HL-60 (cell line): ENCODE measurements at regions not wholly inside any gene's neighbourhood (a gene's known extent, or its start where the extent isn't known, plus 50 kb on each side); places are given as distances from the start of the nearest gene placed in this dataset.

Experiments used
- DNase-seq, 2 experiments: peaks; one replicate each; pipeline ENCODE4 v3.0.0-alpha.2; 2010 to 2020; ENCODE audit warnings: low read depth in 1 of 2, low spot score in 1 of 2
- H3K27ac ChIP-seq: fragments of 250-450 bp; sonication (Bioruptor Pico); replicated peaks from 2 replicates; pipeline ENCODE4 v1.5.1; 2020; ENCODE audit warnings: mild to moderate bottlenecking, moderate library complexity
- H3K27me3 ChIP-seq: fragments of 250-450 bp; sonication (Bioruptor Pico); 2 replicates; pipeline ENCODE4 v1.5.1; 2021; ENCODE audit warnings: mild to moderate bottlenecking, moderate library complexity; ENCODE audit not compliant: insufficient read depth, poor library complexity, severe bottlenecking
- H3K4me3 ChIP-seq: replicated peaks from 2 replicates; pipeline ENCODE4 v1.5.1; 2011; ENCODE audit warnings: mild to moderate bottlenecking, control low read depth, low read length; ENCODE audit not compliant: insufficient read depth
- GABPA ChIP-seq: IDR thresholded peaks from 2 replicates; pipeline ENCODE4 v1.6.1; 2012; ENCODE audit warnings: low read depth
- POLR2AphosphoS5 ChIP-seq: IDR thresholded peaks from 2 replicates; pipeline ENCODE4 v1.6.1; 2012; ENCODE audit warnings: low read depth
- SPI1 ChIP-seq: IDR thresholded peaks from 2 replicates; pipeline ENCODE4 v1.6.1; 2012; ENCODE audit warnings: low read depth, mild to moderate bottlenecking, borderline replicate concordance
- TF ChIP-seq, protein P1 (sequence below): IDR thresholded peaks from 2 replicates; pipeline ENCODE4 v1.6.1; 2012; ENCODE audit warnings: low read depth; ENCODE audit not compliant: insufficient replicate concordance
- TF ChIP-seq, protein P2 (sequence below): IDR thresholded peaks from one replicate; pipeline ENCODE4 v1.5.1; 2011; ENCODE audit warnings: low read length, control low read depth, inconsistent platforms; ENCODE audit not compliant: insufficient read depth

DNA sequence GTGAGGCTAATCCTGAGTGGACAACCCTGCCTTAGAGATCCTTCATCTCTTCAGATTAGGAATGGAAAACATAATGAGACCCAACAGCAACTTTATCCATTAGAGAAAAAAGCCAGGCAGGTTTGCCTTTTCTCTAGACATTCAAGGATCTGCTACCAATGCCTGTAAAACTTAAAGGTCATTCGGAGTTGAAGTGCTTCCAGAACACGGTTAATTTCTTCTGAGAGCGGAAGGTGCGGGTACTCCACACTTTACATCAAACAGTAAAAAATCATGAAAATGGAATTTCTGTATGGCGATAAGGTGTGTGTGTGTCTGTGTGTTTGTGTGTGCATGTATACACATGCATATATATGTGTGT is 65.2 kb upstream of the PRKACB start:
- TF ChIP-seq SPI1 (no peak), GABPA (no peak), POLR2AphosphoS5 (no peak)
- TF ChIP-seq, protein P1, sequence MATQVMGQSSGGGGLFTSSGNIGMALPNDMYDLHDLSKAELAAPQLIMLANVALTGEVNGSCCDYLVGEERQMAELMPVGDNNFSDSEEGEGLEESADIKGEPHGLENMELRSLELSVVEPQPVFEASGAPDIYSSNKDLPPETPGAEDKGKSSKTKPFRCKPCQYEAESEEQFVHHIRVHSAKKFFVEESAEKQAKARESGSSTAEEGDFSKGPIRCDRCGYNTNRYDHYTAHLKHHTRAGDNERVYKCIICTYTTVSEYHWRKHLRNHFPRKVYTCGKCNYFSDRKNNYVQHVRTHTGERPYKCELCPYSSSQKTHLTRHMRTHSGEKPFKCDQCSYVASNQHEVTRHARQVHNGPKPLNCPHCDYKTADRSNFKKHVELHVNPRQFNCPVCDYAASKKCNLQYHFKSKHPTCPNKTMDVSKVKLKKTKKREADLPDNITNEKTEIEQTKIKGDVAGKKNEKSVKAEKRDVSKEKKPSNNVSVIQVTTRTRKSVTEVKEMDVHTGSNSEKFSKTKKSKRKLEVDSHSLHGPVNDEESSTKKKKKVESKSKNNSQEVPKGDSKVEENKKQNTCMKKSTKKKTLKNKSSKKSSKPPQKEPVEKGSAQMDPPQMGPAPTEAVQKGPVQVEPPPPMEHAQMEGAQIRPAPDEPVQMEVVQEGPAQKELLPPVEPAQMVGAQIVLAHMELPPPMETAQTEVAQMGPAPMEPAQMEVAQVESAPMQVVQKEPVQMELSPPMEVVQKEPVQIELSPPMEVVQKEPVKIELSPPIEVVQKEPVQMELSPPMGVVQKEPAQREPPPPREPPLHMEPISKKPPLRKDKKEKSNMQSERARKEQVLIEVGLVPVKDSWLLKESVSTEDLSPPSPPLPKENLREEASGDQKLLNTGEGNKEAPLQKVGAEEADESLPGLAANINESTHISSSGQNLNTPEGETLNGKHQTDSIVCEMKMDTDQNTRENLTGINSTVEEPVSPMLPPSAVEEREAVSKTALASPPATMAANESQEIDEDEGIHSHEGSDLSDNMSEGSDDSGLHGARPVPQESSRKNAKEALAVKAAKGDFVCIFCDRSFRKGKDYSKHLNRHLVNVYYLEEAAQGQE, result no peak
- TF ChIP-seq, protein P2, sequence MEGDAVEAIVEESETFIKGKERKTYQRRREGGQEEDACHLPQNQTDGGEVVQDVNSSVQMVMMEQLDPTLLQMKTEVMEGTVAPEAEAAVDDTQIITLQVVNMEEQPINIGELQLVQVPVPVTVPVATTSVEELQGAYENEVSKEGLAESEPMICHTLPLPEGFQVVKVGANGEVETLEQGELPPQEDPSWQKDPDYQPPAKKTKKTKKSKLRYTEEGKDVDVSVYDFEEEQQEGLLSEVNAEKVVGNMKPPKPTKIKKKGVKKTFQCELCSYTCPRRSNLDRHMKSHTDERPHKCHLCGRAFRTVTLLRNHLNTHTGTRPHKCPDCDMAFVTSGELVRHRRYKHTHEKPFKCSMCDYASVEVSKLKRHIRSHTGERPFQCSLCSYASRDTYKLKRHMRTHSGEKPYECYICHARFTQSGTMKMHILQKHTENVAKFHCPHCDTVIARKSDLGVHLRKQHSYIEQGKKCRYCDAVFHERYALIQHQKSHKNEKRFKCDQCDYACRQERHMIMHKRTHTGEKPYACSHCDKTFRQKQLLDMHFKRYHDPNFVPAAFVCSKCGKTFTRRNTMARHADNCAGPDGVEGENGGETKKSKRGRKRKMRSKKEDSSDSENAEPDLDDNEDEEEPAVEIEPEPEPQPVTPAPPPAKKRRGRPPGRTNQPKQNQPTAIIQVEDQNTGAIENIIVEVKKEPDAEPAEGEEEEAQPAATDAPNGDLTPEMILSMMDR, result no peak
- H3K4me3 ChIP-seq, result no peak overlapping the region
- no peak for DNase-seq
- H3K27ac ChIP-seq, result no peak overlapping the region
- peaks cover 32% of the 10 kb centered on the region for H3K27me3 ChIP-seq

DNA sequence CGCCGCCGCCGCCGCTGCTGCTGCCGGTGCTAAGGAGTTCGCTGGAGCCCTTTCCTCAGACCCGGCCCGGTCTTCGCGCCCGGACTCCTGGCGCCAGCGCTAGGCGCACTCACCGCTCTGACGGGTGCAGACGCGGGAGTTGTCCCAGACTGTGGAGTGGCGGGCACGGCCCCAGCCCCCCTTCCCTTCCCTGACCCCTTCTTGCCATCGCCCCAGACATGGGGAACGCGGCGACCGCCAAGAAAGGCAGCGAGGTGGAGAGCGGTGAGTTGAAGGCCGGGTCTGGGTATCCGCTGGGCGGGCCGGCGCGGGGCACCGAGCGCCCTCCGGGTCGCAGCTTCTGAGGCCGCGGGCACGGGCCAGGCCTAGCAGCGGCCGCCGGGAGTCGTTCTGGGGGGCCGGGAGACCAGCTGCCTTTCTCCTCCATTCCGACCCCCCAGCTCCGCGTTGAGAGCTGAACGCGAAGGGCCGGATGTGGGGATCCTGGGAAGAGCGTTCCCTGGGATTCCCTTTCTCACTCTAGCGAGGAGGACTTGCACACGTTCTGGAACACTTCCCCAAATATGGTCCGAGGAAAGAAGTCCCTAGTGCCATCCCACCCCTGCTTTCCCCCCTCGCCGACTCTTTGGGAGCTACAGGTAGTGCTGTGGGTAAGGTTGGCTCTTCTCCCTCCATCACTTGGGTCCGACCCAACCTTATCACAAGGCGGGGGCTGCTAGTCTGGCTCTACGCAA is 65.8 kb upstream of the PRKACB start:
- DNase-seq, result peak in 1 of 2 experiments; percentile 7
- Histone ChIP-seq H3K27ac (no peak overlapping the region), H3K27me3 (peaks cover 31% of the 10 kb centered on the region), H3K4me3 (peak overlapping the region; percentile 69)
- TF ChIP-seq SPI1, result peak; percentile 6; the same call in 1 of the 2 replicates
- TF ChIP-seq POLR2AphosphoS5, result no peak
- TF ChIP-seq, protein P1, result no peak

DNA sequence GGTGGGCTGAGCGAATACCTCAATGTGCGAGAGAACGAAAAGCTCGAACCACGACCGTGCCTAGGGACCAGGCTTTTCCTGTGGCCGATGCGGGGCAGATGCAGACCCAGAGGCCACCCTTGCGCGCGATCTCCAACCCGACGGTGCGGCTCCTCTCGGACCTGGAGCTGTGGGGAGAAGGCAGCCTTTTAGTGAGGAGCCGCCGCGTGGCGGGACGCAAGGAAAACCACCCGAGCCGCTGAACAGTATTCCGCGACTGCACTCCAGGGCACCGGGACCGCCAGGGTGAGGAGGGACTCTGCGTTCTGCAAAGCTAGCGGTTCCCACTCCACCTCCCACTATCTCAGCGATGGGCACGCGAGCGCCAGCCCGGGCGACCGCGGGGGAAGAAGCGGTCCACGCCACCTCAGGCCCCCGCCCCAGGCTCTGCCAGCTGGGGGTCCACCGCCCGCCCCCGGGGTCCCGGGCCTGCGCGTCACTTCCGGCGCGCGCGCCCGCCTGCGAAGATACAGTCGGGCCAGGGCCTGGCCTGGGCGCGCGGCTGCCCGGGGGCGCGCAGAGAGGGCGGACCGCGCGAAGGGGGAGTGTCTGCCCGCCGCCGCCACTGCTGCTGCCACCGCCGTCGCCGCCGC is 66.5 kb upstream of the PRKACB start:
- TF ChIP-seq, protein P1, result no peak
- TF ChIP-seq, protein P2, result no peak
- TF ChIP-seq SPI1, result no peak
- TF ChIP-seq GABPA, result no peak
- TF ChIP-seq POLR2AphosphoS5, result no peak
- no peak overlapping the region for H3K27ac ChIP-seq
- DNase-seq, result peak in 1 of 2 experiments; percentile 7

More for the DNA sequence above, 66.5 kb upstream of the PRKACB start:
- Histone ChIP-seq H3K4me3 (peak overlapping the region; percentile 69), H3K27me3 (peaks cover 29% of the 10 kb centered on the region)
